ENCODE measurements at regions not wholly inside any gene's neighbourhood (a gene's known extent, or its start where the extent isn't known, plus 50 kb on each side); places are given as distances from the start of the nearest gene placed in this dataset.

GRCh38 chr5:179478624-179479023 is 71.7 kb upstream of the RUFY1 start:
- Histone ChIP-seq H3K9ac (replicated peaks; ENCODE audit: extremely low read depth, insufficient read depth, low read length) (no peak overlapping the region), H4K20me1 (replicated peaks; ENCODE audit: control insufficient read depth, extremely low read depth, insufficient read depth, low read length) (no peaks in the 10 kb centered on the region), H3K4me1 (ENCODE audit: control insufficient read depth, extremely low read depth, insufficient read depth, low read length) (no peaks in the 10 kb centered on the region), H2AFZ (ENCODE audit: low read depth, low read length) (no peak overlapping the region), H3K27me3 (ENCODE audit: control insufficient read depth in 2 of 2, insufficient read depth in 2 of 2, low read length in 2 of 2) (no peaks in the 10 kb centered on the region), H3K4me3 (replicated peaks in 1 of 3; ENCODE audit: insufficient read depth in 1 of 3, low read depth in 1 of 3, low read length in 3 of 3) (no peak overlapping the region), H3K4me2 (ENCODE audit: insufficient read depth, low read length) (no peak overlapping the region), H3K9me3 (replicated peaks; ENCODE audit: control insufficient read depth, insufficient read depth, low read length) (no peaks in the 10 kb centered on the region), H3K79me2 (ENCODE audit: control insufficient read depth, insufficient read depth, low read length) (no peaks in the 10 kb centered on the region), H3K9me1 (replicated peaks; ENCODE audit: control insufficient read depth, extremely low read depth, insufficient read depth, low read length) (no peaks in the 10 kb centered on the region), H3K36me3 (ENCODE audit: control insufficient read depth in 2 of 2, extremely low read depth in 1 of 2, insufficient read depth in 2 of 2, low read length in 2 of 2) (no peaks in the 10 kb centered on the region), H3K27ac (ENCODE audit: insufficient read depth, low read depth, low read length) (no peak overlapping the region)
- no peak for DNase-seq (ENCODE audit: low read depth, low spot score)
- ChIA-PET CTCF (no interaction called here), POLR2A (no interaction called here)
- no peak for FAIRE-seq
- TF ChIP-seq EZH2 (IDR thresholded peaks at IDR 0.05; ENCODE audit: borderline replicate concordance, low read depth, low read length, severe bottlenecking), result no peak
- no peak for TF ChIP-seq POLR2AphosphoS5 (IDR thresholded peaks at IDR 0.05; ENCODE audit: insufficient read depth, low read depth, low read length)
- no peak for TF ChIP-seq POLR2A (IDR thresholded peaks at IDR 0.05; ENCODE audit: low read depth, low read length)
- no peak for TF ChIP-seq GATA2 (IDR thresholded peaks at IDR 0.05; ENCODE audit: insufficient read depth, insufficient read length, low read depth, low read length)
- TF ChIP-seq JUN (IDR thresholded peaks at IDR 0.05; ENCODE audit: borderline replicate concordance, insufficient read depth, insufficient read length, low read depth), result no peak
- TF ChIP-seq FOS (IDR thresholded peaks at IDR 0.05; ENCODE audit: borderline replicate concordance, insufficient read depth, low read length), result no peak
- TF ChIP-seq MYC (IDR thresholded peaks at IDR 0.05; ENCODE audit: low read depth, low read length), result no peak
- dilution Hi-C loops (cut with MboI; ENCODE audit: extremely low pct_ligation_motif_present, low sequenced_read_pairs) (no loop called here), intact Hi-C loops (cut with micrococcal nuclease) (no loop called here)
- no TSS peak for BruUV-seq (replicated peaks)

- TF ChIP-seq POLR2AphosphoS5 (IDR thresholded peaks at IDR 0.05; ENCODE audit: insufficient read depth, low read depth, low read length) (no peak), EZH2 (IDR thresholded peaks at IDR 0.05; ENCODE audit: borderline replicate concordance, low read depth, low read length, severe bottlenecking) (no peak), JUN (IDR thresholded peaks at IDR 0.05; ENCODE audit: borderline replicate concordance, insufficient read depth, insufficient read length, low read depth) (no peak), FOS (IDR thresholded peaks at IDR 0.05; ENCODE audit: borderline replicate concordance, insufficient read depth, low read length) (no peak), CTCF (IDR thresholded peaks at IDR 0.05; ENCODE audit: extremely low read depth in 1 of 2, insufficient read depth in 1 of 2, low read depth in 1 of 2, low read length in 2 of 2) (no peak), GATA2 (IDR thresholded peaks at IDR 0.05; ENCODE audit: insufficient read depth, insufficient read length, low read depth, low read length) (no peak), MYC (IDR thresholded peaks at IDR 0.05; ENCODE audit: low read depth, low read length) (no peak), MAX (IDR thresholded peaks at IDR 0.05; ENCODE audit: insufficient read depth, insufficient read length) (no peak), POLR2A (IDR thresholded peaks at IDR 0.05; ENCODE audit: low read depth, low read length) (no peak)
- intact Hi-C loops (cut with micrococcal nuclease), result no loop called here
These were observed 75.1 kb upstream of the RUFY1 start for GRCh38 chr5:179475208-179475751.

More at GRCh38 chr5:179475208-179475751, 75.1 kb upstream of the RUFY1 start:
- CTCF ChIA-PET, result interaction anchor here (0.7 kb wide), 1 partner anchor 18 kb away, joined by 3 read pairs; no protein-coding TSS in a partner anchor
- dilution Hi-C loops (cut with MboI; ENCODE audit: extremely low pct_ligation_motif_present, low sequenced_read_pairs), result no loop called here
- POLR2A ChIA-PET, result no interaction called here
- FAIRE-seq (no peak), DNase-seq (ENCODE audit: low read depth, low spot score) (no peak)
- no peaks in the 10 kb centered on the region for H3K36me3 ChIP-seq (ENCODE audit: control insufficient read depth in 2 of 2, extremely low read depth in 1 of 2, insufficient read depth in 2 of 2, low read length in 2 of 2)
- no peaks in the 10 kb centered on the region for H3K9me3 ChIP-seq (replicated peaks; ENCODE audit: control insufficient read depth, insufficient read depth, low read length)
- H3K9ac ChIP-seq (replicated peaks; ENCODE audit: extremely low read depth, insufficient read depth, low read length), result no peak overlapping the region
- no peak overlapping the region for H3K4me2 ChIP-seq (ENCODE audit: insufficient read depth, low read length)
- H2AFZ ChIP-seq (ENCODE audit: low read depth, low read length), result no peak overlapping the region
- H3K9me1 ChIP-seq (replicated peaks; ENCODE audit: control insufficient read depth, extremely low read depth, insufficient read depth, low read length), result no peaks in the 10 kb centered on the region
- H3K79me2 ChIP-seq (ENCODE audit: control insufficient read depth, insufficient read depth, low read length), result no peaks in the 10 kb centered on the region
- no peaks in the 10 kb centered on the region for H4K20me1 ChIP-seq (replicated peaks; ENCODE audit: control insufficient read depth, extremely low read depth, insufficient read depth, low read length)
- no TSS peak for BruUV-seq (replicated peaks)
- no peaks in the 10 kb centered on the region for H3K4me1 ChIP-seq (ENCODE audit: control insufficient read depth, extremely low read depth, insufficient read depth, low read length)
- H3K27ac ChIP-seq (ENCODE audit: insufficient read depth, low read depth, low read length), result no peak overlapping the region
- no peak overlapping the region for H3K4me3 ChIP-seq (replicated peaks in 1 of 3; ENCODE audit: insufficient read depth in 1 of 3, low read depth in 1 of 3, low read length in 3 of 3)
- H3K27me3 ChIP-seq (ENCODE audit: control insufficient read depth in 2 of 2, insufficient read depth in 2 of 2, low read length in 2 of 2), result no peaks in the 10 kb centered on the region

All from endothelial cell of umbilical vein (primary cell).